HG02763 (cell line): ENCODE measurements at regions not wholly inside any gene's neighbourhood (a gene's known extent, or its start where the extent isn't known, plus 50 kb on each side); places are given as distances from the start of the nearest gene placed in this dataset.
"Not testable (repeated sequence)": the region's sequence is repeated elsewhere in the genome, so short reads cannot be mapped to it uniquely, and the experiment has no call there.

Source experiments
- ATAC-seq: cut with Tn5 transposase; IDR thresholded peaks from one replicate; pipeline ENCODE4 v1.9.1; 2021; ENCODE audit warnings: mild to moderate bottlenecking, moderate library complexity; ENCODE audit not compliant: unreplicated experiment

- ATAC-seq = peak; percentile 85
These were observed 144.8 kb upstream of the PIK3R1 start for GRCh38 chr5:68070591-68071281.

GRCh38 chr5:68067976-68068603, 147.5 kb upstream of the PIK3R1 start:
- no peak for ATAC-seq

- no peak for ATAC-seq
These were observed 148.3 kb upstream of the PIK3R1 start for GRCh38 chr5:68067291-68067690.

GRCh38 chr5:68066277-68066955, 149.1 kb upstream of the PIK3R1 start:
- no peak for ATAC-seq

GRCh38 chr5:68065321-68065720, 150.2 kb upstream of the PIK3R1 start:
- not testable (repeated sequence) for ATAC-seq

GRCh38 chr5:68060382-68060781, 155.2 kb upstream of the PIK3R1 start:
- no peak for ATAC-seq

- ATAC-seq = no peak
These were observed 158.4 kb upstream of the PIK3R1 start for GRCh38 chr5:68057191-68057590.

GRCh38 chr5:68055686-68056085, 159.9 kb upstream of the PIK3R1 start:
- no peak for ATAC-seq

GRCh38 chr5:68054638-68055037, 160.9 kb upstream of the PIK3R1 start:
- ATAC-seq = no peak

- ATAC-seq = no peak
These were observed 162.4 kb upstream of the PIK3R1 start for GRCh38 chr5:68053202-68053601.

GRCh38 chr5:68049053-68049713, 166.4 kb upstream of the PIK3R1 start:
- ATAC-seq = no peak

GRCh38 chr5:68048516-68048915, 167.0 kb upstream of the PIK3R1 start:
- no peak for ATAC-seq

GRCh38 chr5:68048054-68048453, 167.5 kb upstream of the PIK3R1 start:
- ATAC-seq = not testable (repeated sequence)

GRCh38 chr5:68047035-68047434, 168.5 kb upstream of the PIK3R1 start:
- no peak for ATAC-seq

GRCh38 chr5:68046445-68046844, 169.1 kb upstream of the PIK3R1 start:
- no peak for ATAC-seq

GRCh38 chr5:68041293-68041692, 174.3 kb upstream of the PIK3R1 start:
- ATAC-seq = peak; percentile 97

- no peak for ATAC-seq
These were observed 178.0 kb upstream of the PIK3R1 start for GRCh38 chr5:68037546-68037945.

- no peak for ATAC-seq
These were observed 181.5 kb upstream of the PIK3R1 start for GRCh38 chr5:68033961-68034571.

- no peak for ATAC-seq
These were observed 182.5 kb upstream of the PIK3R1 start for GRCh38 chr5:68033029-68033428.

GRCh38 chr5:68032216-68032762, 183.3 kb upstream of the PIK3R1 start:
- ATAC-seq = no peak
